PFSK-1 (cell line): ENCODE measurements at regions not wholly inside any gene's neighbourhood (a gene's known extent, or its start where the extent isn't known, plus 50 kb on each side); places are given as distances from the start of the nearest gene placed in this dataset.

ENCODE experiments used
- FOXP2 ChIP-seq: optimal IDR thresholded peaks from 2 replicates; pipeline ENCODE3; 2011; ENCODE audit warnings: borderline replicate concordance, control low read depth, inconsistent platforms; ENCODE audit not compliant: insufficient read depth; ENCODE audit errors: extremely low read length, extremely low read depth
- POLR2AphosphoS5 ChIP-seq: IDR thresholded peaks from 2 replicates; pipeline ENCODE4 v1.6.1; 2012; ENCODE audit warnings: low read depth, mild to moderate bottlenecking, control low read depth, low read length, moderate library complexity
- SIN3A ChIP-seq: IDR thresholded peaks from 2 replicates; pipeline ENCODE4 v1.6.1; 2012; ENCODE audit warnings: mild to moderate bottlenecking, low read length, moderate library complexity, borderline replicate concordance; ENCODE audit not compliant: insufficient read depth
- TAF1 ChIP-seq: IDR thresholded peaks from 2 replicates; pipeline ENCODE4 v1.6.1; 2012; ENCODE audit warnings: low read length, control low read depth, borderline replicate concordance; ENCODE audit not compliant: insufficient read depth
- TF ChIP-seq, protein P1 (sequence below), 2 experiments: IDR thresholded peaks; 2 replicates each; pipeline versions ENCODE4 v1.6.1 to v1.8.0; 2011 to 2012; ENCODE audit warnings: low read depth in 2 of 2, low read length in 2 of 2, control low read depth in 1 of 2, inconsistent platforms in 1 of 2, mild to moderate bottlenecking in 1 of 2, moderate library complexity in 1 of 2; ENCODE audit not compliant: insufficient read depth in 1 of 2

DNA sequence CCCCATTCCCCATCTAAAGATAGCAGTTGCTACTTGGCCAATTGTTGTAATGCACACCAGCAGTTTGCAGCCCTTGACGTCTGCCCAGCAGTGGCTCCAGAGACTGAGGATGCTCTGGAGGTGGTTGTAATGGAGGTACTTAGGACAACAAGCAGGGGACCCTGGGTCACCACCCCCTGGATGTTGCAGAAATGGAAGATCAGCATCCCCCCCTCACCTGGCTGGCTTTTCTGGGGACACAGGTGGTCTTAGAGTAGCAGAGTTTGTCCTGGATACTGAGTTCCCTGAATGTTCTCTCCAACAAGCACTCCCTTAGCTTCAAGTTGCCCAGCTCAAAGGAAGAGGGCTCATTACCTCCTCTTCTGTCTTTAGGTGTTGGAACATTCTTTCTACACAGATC is 250.5 kb downstream of the AACS start:
- no peak for TF ChIP-seq FOXP2
- TF ChIP-seq POLR2AphosphoS5 = no peak
- TF ChIP-seq, protein P1, sequence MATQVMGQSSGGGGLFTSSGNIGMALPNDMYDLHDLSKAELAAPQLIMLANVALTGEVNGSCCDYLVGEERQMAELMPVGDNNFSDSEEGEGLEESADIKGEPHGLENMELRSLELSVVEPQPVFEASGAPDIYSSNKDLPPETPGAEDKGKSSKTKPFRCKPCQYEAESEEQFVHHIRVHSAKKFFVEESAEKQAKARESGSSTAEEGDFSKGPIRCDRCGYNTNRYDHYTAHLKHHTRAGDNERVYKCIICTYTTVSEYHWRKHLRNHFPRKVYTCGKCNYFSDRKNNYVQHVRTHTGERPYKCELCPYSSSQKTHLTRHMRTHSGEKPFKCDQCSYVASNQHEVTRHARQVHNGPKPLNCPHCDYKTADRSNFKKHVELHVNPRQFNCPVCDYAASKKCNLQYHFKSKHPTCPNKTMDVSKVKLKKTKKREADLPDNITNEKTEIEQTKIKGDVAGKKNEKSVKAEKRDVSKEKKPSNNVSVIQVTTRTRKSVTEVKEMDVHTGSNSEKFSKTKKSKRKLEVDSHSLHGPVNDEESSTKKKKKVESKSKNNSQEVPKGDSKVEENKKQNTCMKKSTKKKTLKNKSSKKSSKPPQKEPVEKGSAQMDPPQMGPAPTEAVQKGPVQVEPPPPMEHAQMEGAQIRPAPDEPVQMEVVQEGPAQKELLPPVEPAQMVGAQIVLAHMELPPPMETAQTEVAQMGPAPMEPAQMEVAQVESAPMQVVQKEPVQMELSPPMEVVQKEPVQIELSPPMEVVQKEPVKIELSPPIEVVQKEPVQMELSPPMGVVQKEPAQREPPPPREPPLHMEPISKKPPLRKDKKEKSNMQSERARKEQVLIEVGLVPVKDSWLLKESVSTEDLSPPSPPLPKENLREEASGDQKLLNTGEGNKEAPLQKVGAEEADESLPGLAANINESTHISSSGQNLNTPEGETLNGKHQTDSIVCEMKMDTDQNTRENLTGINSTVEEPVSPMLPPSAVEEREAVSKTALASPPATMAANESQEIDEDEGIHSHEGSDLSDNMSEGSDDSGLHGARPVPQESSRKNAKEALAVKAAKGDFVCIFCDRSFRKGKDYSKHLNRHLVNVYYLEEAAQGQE (IDR thresholded peaks at IDR 0.05; ENCODE audit: insufficient read depth in 1 of 2, low read depth in 2 of 2, low read length in 2 of 2) = no peak
- no peak for TF ChIP-seq TAF1
- TF ChIP-seq SIN3A = no peak

DNA sequence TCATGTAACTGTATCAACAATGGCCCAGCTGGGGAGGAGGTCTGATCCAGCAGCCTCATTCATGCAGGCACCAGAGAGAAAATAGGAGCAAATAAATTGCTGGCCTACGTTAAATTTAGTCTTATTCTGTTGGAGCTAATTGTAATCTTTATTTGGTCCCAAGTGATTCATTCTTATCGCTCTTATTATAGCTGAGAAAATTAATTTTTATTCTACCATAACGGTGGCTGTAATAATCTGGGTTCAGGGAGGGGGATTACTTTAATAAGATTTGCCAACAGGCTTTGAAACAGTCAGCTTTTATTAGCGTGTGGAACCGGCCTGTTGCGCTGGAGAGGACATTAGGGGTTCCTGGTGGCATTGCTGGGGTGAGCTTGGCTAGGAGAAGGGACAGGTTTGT is 254.9 kb downstream of the AACS start:
- TF ChIP-seq FOXP2 (no peak), POLR2AphosphoS5 (no peak), TAF1 (no peak), SIN3A (no peak)
- TF ChIP-seq, protein P1 (IDR thresholded peaks at IDR 0.05; ENCODE audit: insufficient read depth in 1 of 2, low read depth in 2 of 2, low read length in 2 of 2) = no peak

DNA sequence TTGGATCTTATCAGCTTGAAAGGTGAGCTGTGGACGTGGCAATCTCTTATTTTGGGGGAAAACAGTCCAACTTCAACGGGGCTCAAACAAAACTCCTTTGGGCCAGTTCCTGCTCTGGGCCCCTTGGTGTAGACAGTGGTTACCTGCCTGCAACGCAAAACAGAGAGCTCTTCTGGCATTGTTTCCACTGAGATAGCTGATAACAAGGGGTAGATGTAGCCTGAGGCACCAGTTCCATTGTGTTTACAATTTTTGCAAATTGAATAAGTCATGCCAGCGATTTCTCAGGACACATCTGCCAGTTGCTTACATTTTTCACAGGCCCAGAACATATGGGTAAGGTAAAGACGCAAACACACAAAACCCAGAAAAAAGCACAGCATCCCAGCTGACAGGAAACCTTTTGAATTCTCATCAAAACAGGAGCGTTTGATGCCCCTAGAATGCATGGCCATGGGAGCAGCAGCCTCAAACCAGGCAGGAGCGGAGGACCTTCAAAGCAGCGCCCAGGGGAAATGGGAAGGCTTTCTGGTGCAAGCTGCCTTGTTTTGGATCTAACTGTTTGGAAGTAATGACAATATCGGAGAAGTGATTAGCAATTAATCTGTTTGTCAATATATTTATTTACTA is 259.7 kb downstream of the AACS start:
- TF ChIP-seq, protein P1 (IDR thresholded peaks at IDR 0.05; ENCODE audit: insufficient read depth in 1 of 2, low read depth in 2 of 2, low read length in 2 of 2) = no peak
- no peak for TF ChIP-seq TAF1
- no peak for TF ChIP-seq POLR2AphosphoS5
- no peak for TF ChIP-seq FOXP2
- no peak for TF ChIP-seq SIN3A

DNA sequence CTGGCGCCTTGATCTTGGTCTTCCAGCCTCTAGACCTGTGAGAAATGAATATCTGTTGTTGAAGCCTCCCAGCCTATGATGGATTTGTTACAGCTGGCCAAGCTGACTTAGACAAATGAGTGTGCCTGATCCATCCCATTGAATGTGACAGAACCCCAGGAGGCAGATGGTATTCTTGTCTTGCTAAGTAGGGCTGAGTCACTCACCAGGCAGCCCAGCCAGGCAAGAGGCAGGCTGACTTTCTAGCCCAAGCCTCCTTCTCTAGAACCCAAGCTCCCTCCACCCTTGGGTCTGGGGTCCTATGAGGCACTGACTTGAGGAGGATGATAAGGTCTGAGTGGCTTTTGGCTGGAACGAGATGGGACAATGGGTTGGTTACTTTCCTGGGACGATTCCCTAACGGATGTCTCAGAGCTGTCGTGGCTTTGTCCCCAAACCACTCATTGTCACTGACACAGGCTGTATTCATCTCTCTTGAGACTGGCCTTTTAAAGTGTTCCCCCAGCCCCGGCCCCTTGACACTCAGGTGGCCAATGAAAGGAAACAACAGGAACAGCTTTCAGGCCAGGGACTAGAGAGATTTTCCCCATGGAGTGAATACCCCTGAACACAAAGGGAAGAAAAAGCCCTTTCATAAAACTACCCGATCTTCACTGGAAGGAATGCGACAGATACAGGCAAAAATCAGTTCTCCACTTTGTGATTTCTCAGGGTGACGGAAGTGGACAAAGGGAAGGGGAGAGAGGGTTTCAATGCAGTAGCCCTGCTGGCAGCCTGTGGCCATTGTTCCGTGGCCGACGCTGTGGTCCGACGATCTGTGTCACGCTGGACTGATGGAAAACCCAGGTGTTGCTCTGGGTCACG is 264.2 kb downstream of the AACS start:
- TF ChIP-seq POLR2AphosphoS5 (no peak), TAF1 (no peak), SIN3A (no peak), FOXP2 (no peak)
- TF ChIP-seq, protein P1 (IDR thresholded peaks at IDR 0.05; ENCODE audit: insufficient read depth in 1 of 2, low read depth in 2 of 2, low read length in 2 of 2) = no peak
